ENCODE measurements at regions not wholly inside any gene's neighbourhood (a gene's known extent, or its start where the extent isn't known, plus 50 kb on each side); places are given as distances from the start of the nearest gene placed in this dataset.

- no peak overlapping the region for H3K9ac ChIP-seq (ENCODE audit: low read length)
- no peak overlapping the region for H3K4me3 ChIP-seq (ENCODE audit: control extremely low read depth in 1 of 5, extremely low read depth in 1 of 5, insufficient read depth in 1 of 5, low read depth in 2 of 5, low read length in 4 of 5)
- H4K20me1 ChIP-seq (ENCODE audit: control insufficient read depth, insufficient read depth, low read length, poor library complexity, severe bottlenecking) = no peaks in the 10 kb centered on the region
- Mint-ChIP-seq H3K27me3 (no peaks in the 10 kb centered on the region), H3K9me3 (ENCODE audit: insufficient read depth) (no peaks in the 10 kb centered on the region), H3K4me1 (peaks cover 78% of the 10 kb centered on the region), H3K27ac (no peak overlapping the region), H3K4me3 (no peak overlapping the region)
- intact Hi-C loops (cut with micrococcal nuclease) = no loop called here
- no peak overlapping the region for H3K4me2 ChIP-seq (replicated peaks; ENCODE audit: low read depth, low read length, poor library complexity, severe bottlenecking)
- no peaks in the 10 kb centered on the region for H3K36me3 ChIP-seq (replicated peaks in 1 of 2; ENCODE audit: control extremely low read depth in 1 of 2, control insufficient read depth in 1 of 2, extremely low read depth in 1 of 2, insufficient read depth in 2 of 2, low read length in 1 of 2)
- peaks cover 0 to 19% (median 0%) of the 10 kb centered on the region in 3 donors for H3K9me3 ChIP-seq (ENCODE audit: control extremely low read depth in 1 of 3, control insufficient read depth in 2 of 3, insufficient read depth in 1 of 3, low read length in 2 of 3)
- POLR2A ChIA-PET = no interaction called here
- no peak for TF ChIP-seq EZH2 (IDR thresholded peaks at IDR 0.05; ENCODE audit: borderline replicate concordance, insufficient read depth, low read depth, low read length, poor library complexity, severe bottlenecking)
- H3K79me2 ChIP-seq (ENCODE audit: control insufficient read depth, insufficient read depth, low read length) = no peaks in the 10 kb centered on the region
- CTCF ChIA-PET = no interaction called here
- no peak for DNase-seq
- H3K4me1 ChIP-seq (ENCODE audit: control insufficient read depth in 2 of 2, insufficient read depth in 2 of 2, low read length in 2 of 2) = peaks cover 63 to 73% of the 10 kb centered on the region in 2 donors
- peaks cover 0 to 4% (median 1%) of the 10 kb centered on the region in 4 experiments for H3K27me3 ChIP-seq (replicated peaks in 1 of 4; ENCODE audit: control extremely low read depth in 1 of 4, control insufficient read depth in 3 of 4, insufficient read depth in 4 of 4, low read length in 3 of 4)
- 71% methylated on average over 27 of the region's 28 CpGs for WGBS (ENCODE audit: insufficient coverage)
- ATAC-seq (ENCODE audit: low read depth) = no peak
- no peak overlapping the region for H2AFZ ChIP-seq (ENCODE audit: insufficient read depth, low read depth, low read length, poor library complexity, severe bottlenecking)
- no peak overlapping the region for H3K27ac ChIP-seq (ENCODE audit: low read length in 2 of 2)
Observed at GRCh38 chr14:104389326-104390220, 190.0 kb upstream of the C14orf180 start.

GRCh38 chr14:104390221-104390931 lies 189.2 kb upstream of the C14orf180 start:
- Histone ChIP-seq H3K4me1 (ENCODE audit: control insufficient read depth in 2 of 2, insufficient read depth in 2 of 2, low read length in 2 of 2) (peaks cover 65 to 74% of the 10 kb centered on the region in 2 donors), H3K4me3 (ENCODE audit: control extremely low read depth in 1 of 5, extremely low read depth in 1 of 5, insufficient read depth in 1 of 5, low read depth in 2 of 5, low read length in 4 of 5) (no peak overlapping the region), H4K20me1 (ENCODE audit: control insufficient read depth, insufficient read depth, low read length, poor library complexity, severe bottlenecking) (no peaks in the 10 kb centered on the region), H3K4me2 (replicated peaks; ENCODE audit: low read depth, low read length, poor library complexity, severe bottlenecking) (no peak overlapping the region), H3K79me2 (ENCODE audit: control insufficient read depth, insufficient read depth, low read length) (no peaks in the 10 kb centered on the region), H3K9ac (ENCODE audit: low read length) (no peak overlapping the region), H3K36me3 (replicated peaks in 1 of 2; ENCODE audit: control extremely low read depth in 1 of 2, control insufficient read depth in 1 of 2, extremely low read depth in 1 of 2, insufficient read depth in 2 of 2, low read length in 1 of 2) (no peaks in the 10 kb centered on the region), H3K27me3 (replicated peaks in 1 of 4; ENCODE audit: control extremely low read depth in 1 of 4, control insufficient read depth in 3 of 4, insufficient read depth in 4 of 4, low read length in 3 of 4) (peaks cover 0 to 5% (median 1%) of the 10 kb centered on the region in 4 experiments), H3K9me3 (ENCODE audit: control extremely low read depth in 1 of 3, control insufficient read depth in 2 of 3, insufficient read depth in 1 of 3, low read length in 2 of 3) (peaks cover 0 to 19% (median 0%) of the 10 kb centered on the region in 3 donors), H2AFZ (ENCODE audit: insufficient read depth, low read depth, low read length, poor library complexity, severe bottlenecking) (no peak overlapping the region), H3K27ac (ENCODE audit: low read length in 2 of 2) (no peak overlapping the region)
- Mint-ChIP-seq H3K27me3 (no peaks in the 10 kb centered on the region), H3K4me3 (no peak overlapping the region), H3K27ac (no peak overlapping the region), H3K9me3 (ENCODE audit: insufficient read depth) (no peaks in the 10 kb centered on the region), H3K4me1 (peaks cover 79% of the 10 kb centered on the region)
- POLR2A ChIA-PET = no interaction called here
- intact Hi-C loops (cut with micrococcal nuclease) = no loop called here
- WGBS (ENCODE audit: insufficient coverage) = 95% methylated on average over 23 of the region's 27 CpGs
- CTCF ChIA-PET = no interaction called here
- DNase-seq (no peak), ATAC-seq (ENCODE audit: low read depth) (no peak)
- TF ChIP-seq EZH2 (IDR thresholded peaks at IDR 0.05; ENCODE audit: borderline replicate concordance, insufficient read depth, low read depth, low read length, poor library complexity, severe bottlenecking) = no peak
- TF ChIP-seq, protein P1, sequence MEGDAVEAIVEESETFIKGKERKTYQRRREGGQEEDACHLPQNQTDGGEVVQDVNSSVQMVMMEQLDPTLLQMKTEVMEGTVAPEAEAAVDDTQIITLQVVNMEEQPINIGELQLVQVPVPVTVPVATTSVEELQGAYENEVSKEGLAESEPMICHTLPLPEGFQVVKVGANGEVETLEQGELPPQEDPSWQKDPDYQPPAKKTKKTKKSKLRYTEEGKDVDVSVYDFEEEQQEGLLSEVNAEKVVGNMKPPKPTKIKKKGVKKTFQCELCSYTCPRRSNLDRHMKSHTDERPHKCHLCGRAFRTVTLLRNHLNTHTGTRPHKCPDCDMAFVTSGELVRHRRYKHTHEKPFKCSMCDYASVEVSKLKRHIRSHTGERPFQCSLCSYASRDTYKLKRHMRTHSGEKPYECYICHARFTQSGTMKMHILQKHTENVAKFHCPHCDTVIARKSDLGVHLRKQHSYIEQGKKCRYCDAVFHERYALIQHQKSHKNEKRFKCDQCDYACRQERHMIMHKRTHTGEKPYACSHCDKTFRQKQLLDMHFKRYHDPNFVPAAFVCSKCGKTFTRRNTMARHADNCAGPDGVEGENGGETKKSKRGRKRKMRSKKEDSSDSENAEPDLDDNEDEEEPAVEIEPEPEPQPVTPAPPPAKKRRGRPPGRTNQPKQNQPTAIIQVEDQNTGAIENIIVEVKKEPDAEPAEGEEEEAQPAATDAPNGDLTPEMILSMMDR (IDR thresholded peaks at IDR 0.05) = no peak
